HCT116 (cell line): ENCODE measurements at regions not wholly inside any gene's neighbourhood (a gene's known extent, or its start where the extent isn't known, plus 50 kb on each side); places are given as distances from the start of the nearest gene placed in this dataset.

ENCODE experiments used
- ATAC-seq: fragments of 200-7000 bp; cut with Tn5 transposase; 2 replicates; pipeline ENCODE4 v1.9.1; 2020; ENCODE audit warnings: mild to moderate bottlenecking, moderate library complexity
- BruUV-seq: library from RNA; stranded (reverse); fragments of 400-500 nt; replicated peaks from 2 replicates; lab custom pipeline; 2021; lab: Mats Ljungman, UMichigan
- CTCF ChIA-PET: fragments of 300-600 bp; sonication (Branson Sonifier 250); formaldehyde crosslinking; loops from one replicate; lab custom pipeline; 2021; ENCODE audit warnings: antibody characterized with exemption; lab: Charles Lee
- POLR2A ChIA-PET: fragments of 300-600, 350-600 bp; sonication (Branson Sonifier 250); formaldehyde crosslinking; loops from one replicate; lab custom pipeline; 2021; ENCODE audit warnings: antibody characterized with exemption; lab: Charles Lee
- RAD21 ChIA-PET, 2 experiments: fragments of 300-600 bp; sonication (Branson Sonifier 250); formaldehyde crosslinking; loops; one replicate each; lab custom pipeline; 2023; ENCODE audit warnings: low total read pairs in 2 of 2; ENCODE audit not compliant: uncharacterized antibody in 2 of 2, unreplicated experiment in 2 of 2, low non-redundant PET in 1 of 2; lab: Charles Lee
- DNase-seq: peaks from one replicate; pipeline ENCODE4 v3.0.0-alpha.2; 2010; ENCODE audit warnings: low read depth, low spot score
- H2AFZ ChIP-seq: fragments of 200-600 bp; shearing (Covaris generic), sonication (generic); 2 replicates; pipeline ENCODE4 v1.6.1; 2017; ENCODE audit warnings: low read depth, mixed run types, mixed read lengths, antibody characterized with exemption, low read length; ENCODE audit not compliant: poor library complexity, severe bottlenecking
- H3K27ac ChIP-seq: 2 replicates; pipeline ENCODE4 v1.5.1; 2012; ENCODE audit warnings: low read depth, low read length
- H3K27me3 ChIP-seq: fragments of 200-600 bp; sonication (generic); 2 replicates; pipeline ENCODE4 v1.6.1; 2016; ENCODE audit warnings: mixed run types, low read length, mixed read lengths; ENCODE audit not compliant: insufficient read depth
- H3K36me3 ChIP-seq, 2 experiments: fragments of 200-500 bp in 1 of 2; fragments of 200-600 bp in 1 of 2; sonication (Bioruptor generic) in 1 of 2; sonication (generic) in 1 of 2; 2 replicates each; pipeline versions ENCODE4 v1.5.1 to v1.6.1; 2014 to 2016; ENCODE audit warnings: low read length in 2 of 2, inconsistent platforms in 1 of 2, mixed read lengths in 1 of 2, mixed run types in 1 of 2; ENCODE audit not compliant: insufficient read depth in 2 of 2, control insufficient read depth in 1 of 2
- H3K4me1 ChIP-seq, 2 experiments: fragments of 200-600 bp in 1 of 2; sonication (generic) in 1 of 2; 2 replicates each; pipeline versions ENCODE4 v1.5.1 to v1.6.1; 2012 to 2017; ENCODE audit warnings: low read length in 2 of 2, inconsistent platforms in 1 of 2, mild to moderate bottlenecking in 1 of 2, mixed read lengths in 1 of 2, mixed run types in 1 of 2, moderate library complexity in 1 of 2; ENCODE audit not compliant: insufficient read depth in 2 of 2, control insufficient read depth in 1 of 2
- H3K4me2 ChIP-seq: fragments of 200-600 bp; sonication (generic); 2 replicates; pipeline ENCODE4 v1.6.1; 2017; ENCODE audit warnings: mixed run types, low read length, mixed read lengths
- H3K4me3 ChIP-seq, 2 experiments: fragments of 200-600 bp in 1 of 2; sonication (generic) in 1 of 2; replicated peaks in 1 of 2; 2 replicates each; pipeline ENCODE4 v1.5.1; 2011 to 2016; ENCODE audit warnings: low read length in 2 of 2, control low read depth in 1 of 2, low read depth in 1 of 2, mild to moderate bottlenecking in 1 of 2, mixed read lengths in 1 of 2, mixed run types in 1 of 2
- H3K79me2 ChIP-seq: fragments of 200-600 bp; sonication (generic); 2 replicates; pipeline ENCODE4 v1.6.1; 2017; ENCODE audit warnings: mild to moderate bottlenecking, mixed run types, low read length, moderate library complexity, mixed read lengths; ENCODE audit not compliant: insufficient read depth
- H3K9ac ChIP-seq: fragments of 200-600 bp; sonication (generic); 2 replicates; pipeline ENCODE4 v1.6.1; 2016; ENCODE audit warnings: low read length, mixed read lengths
- H3K9me2 ChIP-seq: fragments of 200-600 bp; sonication (generic), shearing (Covaris generic); 2 replicates; pipeline ENCODE4 v1.6.1; 2017; ENCODE audit warnings: mixed run types, mild to moderate bottlenecking, moderate library complexity; ENCODE audit not compliant: insufficient read depth
- H3K9me3 ChIP-seq, 2 experiments: fragments of 200-500 bp in 1 of 2; fragments of 200-600 bp in 1 of 2; sonication (Bioruptor generic) in 1 of 2; sonication (generic) in 1 of 2; 2 replicates each; pipeline ENCODE4 v1.6.1; 2014 to 2017; ENCODE audit warnings: low read length in 2 of 2, mixed read lengths in 2 of 2, inconsistent platforms in 1 of 2, low read depth in 1 of 2, mild to moderate bottlenecking in 1 of 2, mixed run types in 1 of 2, moderate library complexity in 1 of 2; ENCODE audit not compliant: control insufficient read depth in 1 of 2, insufficient read depth in 1 of 2
- H4K20me1 ChIP-seq: fragments of 200-600 bp; sonication (generic), shearing (Covaris generic); 2 replicates; pipeline ENCODE4 v1.6.1; 2017; ENCODE audit warnings: mixed run types, mild to moderate bottlenecking, moderate library complexity; ENCODE audit not compliant: insufficient read depth
- EGR1 ChIP-seq: IDR thresholded peaks from 2 replicates; pipeline ENCODE4 v1.6.1; 2012; ENCODE audit warnings: low read depth
- EZH2 ChIP-seq: fragments of 200-600 bp; sonication (generic); IDR thresholded peaks from 2 replicates; pipeline ENCODE4 v1.6.1; 2017; ENCODE audit warnings: antibody characterized with exemption, mixed run types
- EZH2phosphoT487 ChIP-seq: fragments of 200-600 bp; IDR thresholded peaks from 2 replicates; pipeline ENCODE4 v1.6.1; 2018; ENCODE audit warnings: antibody characterized with exemption, borderline replicate concordance
- FOSL1 ChIP-seq: IDR thresholded peaks from 2 replicates; pipeline ENCODE4 v1.6.1; 2012; ENCODE audit warnings: low read depth
- JUND ChIP-seq: IDR thresholded peaks from 2 replicates; pipeline ENCODE4 v1.6.1; 2012
- POLR2AphosphoS5 ChIP-seq: IDR thresholded peaks from 2 replicates; pipeline ENCODE4 v1.6.1; 2011; ENCODE audit warnings: mild to moderate bottlenecking, low read depth, low read length, moderate library complexity
- RAD21 ChIP-seq: IDR thresholded peaks from 2 replicates; pipeline ENCODE4 v1.6.1; 2012; ENCODE audit warnings: low read depth, mild to moderate bottlenecking
- SIN3A ChIP-seq: IDR thresholded peaks from 2 replicates; pipeline ENCODE4 v1.6.1; 2012; ENCODE audit warnings: low read depth
- SP1 ChIP-seq: IDR thresholded peaks from 2 replicates; pipeline ENCODE4 v1.6.1; 2012; ENCODE audit warnings: low read depth
- SRF ChIP-seq: IDR thresholded peaks from 2 replicates; pipeline ENCODE4 v1.6.1; 2012; ENCODE audit warnings: low read depth
- TCF7L2 ChIP-seq: IDR thresholded peaks from 2 replicates; pipeline ENCODE4 v1.7.0; 2011; ENCODE audit warnings: borderline replicate concordance, inconsistent platforms; ENCODE audit not compliant: insufficient read depth, insufficient read length; ENCODE audit errors: extremely low read depth
- ZFX ChIP-seq: fragments of 450-650 bp; IDR thresholded peaks from 2 replicates; pipeline ENCODE4 v1.6.1; 2017
- ZNF274 ChIP-seq: fragments of 200-500 bp; sonication (Bioruptor generic); IDR thresholded peaks from 2 replicates; pipeline ENCODE4 v1.6.1; 2014; ENCODE audit warnings: mild to moderate bottlenecking, low read depth, low read length, inconsistent platforms
- intact Hi-C: fragments of 100-400 bp; cut with micrococcal nuclease; formaldehyde crosslinking; loops from 2 replicates; pipeline ENCODE4 v1.10.0; 2022
- TF ChIP-seq, protein P1 (sequence below): IDR thresholded peaks from 2 replicates; pipeline ENCODE4 v1.6.1; 2012
- TF ChIP-seq, protein P2 (sequence below), 3 experiments: fragments of 200-600 bp in 1 of 3; sonication (generic) in 1 of 3; IDR thresholded peaks in 2 of 3; conservative IDR thresholded peaks in 1 of 3; 2 replicates each; pipeline ENCODE4 v1.5.1; 2012 to 2017; ENCODE audit warnings: low read depth in 2 of 3, low read length in 2 of 3, antibody characterized with exemption in 1 of 3, borderline replicate concordance in 1 of 3, control low read depth in 1 of 3, mild to moderate bottlenecking in 1 of 3, mixed read lengths in 1 of 3, mixed run types in 1 of 3, moderate library complexity in 1 of 3; ENCODE audit not compliant: insufficient read depth in 1 of 3
- TF ChIP-seq, protein P3 (sequence below): IDR thresholded peaks from 2 replicates; pipeline ENCODE4 v1.6.1; 2012; ENCODE audit warnings: low read depth

DNA sequence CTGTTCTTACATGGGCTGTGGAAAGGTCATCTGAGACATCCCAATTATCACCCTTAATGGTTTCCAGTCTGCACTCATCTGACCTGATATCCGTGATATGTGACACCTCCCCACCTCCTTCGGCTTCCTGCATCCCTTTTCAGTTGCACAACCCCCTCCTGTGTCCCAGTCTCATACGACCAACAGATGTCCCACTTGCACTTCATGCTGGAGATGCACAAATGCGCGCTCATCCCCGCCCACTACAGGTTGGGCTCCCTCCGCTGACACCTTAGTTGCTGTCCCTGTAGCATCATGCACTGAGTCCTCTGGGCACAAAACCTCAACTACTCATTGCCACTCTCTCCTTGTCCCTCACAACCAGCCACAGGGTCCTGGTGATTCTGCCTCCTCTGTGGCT is 94.4 kb downstream of the MIS18A start:
- Histone ChIP-seq H2AFZ (no peak overlapping the region), H3K9me3 (no peaks in the 10 kb centered on the region), H3K79me2 (no peaks in the 10 kb centered on the region), H3K9ac (no peak overlapping the region), H3K9me2 (no peaks in the 10 kb centered on the region), H3K36me3 (no peaks in the 10 kb centered on the region), H4K20me1 (no peaks in the 10 kb centered on the region), H3K4me3 (no peak overlapping the region), H3K27me3 (peaks cover 85% of the 10 kb centered on the region), H3K4me1 (no peaks in the 10 kb centered on the region), H3K4me2 (no peak overlapping the region), H3K27ac (no peak overlapping the region)
- ATAC-seq = peak; percentile 67
- TF ChIP-seq EGR1 = no peak
- TF ChIP-seq, protein P1, sequence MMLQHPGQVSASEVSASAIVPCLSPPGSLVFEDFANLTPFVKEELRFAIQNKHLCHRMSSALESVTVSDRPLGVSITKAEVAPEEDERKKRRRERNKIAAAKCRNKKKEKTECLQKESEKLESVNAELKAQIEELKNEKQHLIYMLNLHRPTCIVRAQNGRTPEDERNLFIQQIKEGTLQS = no peak
- TF ChIP-seq RAD21 = peak; percentile 10; the same call in 1 of the 2 replicates
- intact Hi-C loops = no loop called here
- ChIA-PET POLR2A (no interaction called here), RAD21 (no interaction called here), CTCF (no interaction called here)
- BruUV-seq = no TSS peak
- DNase-seq = no peak

DNA sequence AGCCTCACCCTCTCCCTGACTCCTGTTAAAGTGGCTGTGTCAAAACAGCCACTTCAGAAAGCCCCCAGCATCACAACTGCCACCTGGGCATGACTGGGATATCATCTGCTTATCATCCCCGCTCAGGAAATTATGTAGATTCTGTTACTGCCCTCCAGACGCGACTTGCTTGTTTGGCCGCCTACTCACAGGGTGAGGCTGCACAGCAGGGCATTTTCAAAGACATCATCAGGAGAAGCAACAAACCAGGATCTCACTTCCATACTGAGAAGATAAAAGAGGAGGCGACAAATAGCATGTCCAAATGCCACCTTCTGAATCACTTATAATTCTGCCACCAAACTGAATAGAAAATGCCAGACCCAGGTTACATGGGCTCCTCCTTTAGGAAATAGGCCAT is 94.8 kb downstream of the MIS18A start:
- no peaks in the 10 kb centered on the region for H4K20me1 ChIP-seq
- no peak for ATAC-seq
- H3K36me3 ChIP-seq = no peaks in the 10 kb centered on the region
- no peaks in the 10 kb centered on the region for H3K79me2 ChIP-seq
- H3K27ac ChIP-seq = no peak overlapping the region
- no peak overlapping the region for H3K4me3 ChIP-seq
- peaks cover 87% of the 10 kb centered on the region for H3K27me3 ChIP-seq
- RAD21 ChIA-PET = no interaction called here
- no peaks in the 10 kb centered on the region for H3K9me2 ChIP-seq
- no peak overlapping the region for H3K4me2 ChIP-seq
- H2AFZ ChIP-seq = no peak overlapping the region
- no peaks in the 10 kb centered on the region for H3K9me3 ChIP-seq
- DNase-seq = no peak
- CTCF ChIA-PET = no interaction called here
- no TSS peak for BruUV-seq
- no peak overlapping the region for H3K9ac ChIP-seq
- TF ChIP-seq, protein P2, sequence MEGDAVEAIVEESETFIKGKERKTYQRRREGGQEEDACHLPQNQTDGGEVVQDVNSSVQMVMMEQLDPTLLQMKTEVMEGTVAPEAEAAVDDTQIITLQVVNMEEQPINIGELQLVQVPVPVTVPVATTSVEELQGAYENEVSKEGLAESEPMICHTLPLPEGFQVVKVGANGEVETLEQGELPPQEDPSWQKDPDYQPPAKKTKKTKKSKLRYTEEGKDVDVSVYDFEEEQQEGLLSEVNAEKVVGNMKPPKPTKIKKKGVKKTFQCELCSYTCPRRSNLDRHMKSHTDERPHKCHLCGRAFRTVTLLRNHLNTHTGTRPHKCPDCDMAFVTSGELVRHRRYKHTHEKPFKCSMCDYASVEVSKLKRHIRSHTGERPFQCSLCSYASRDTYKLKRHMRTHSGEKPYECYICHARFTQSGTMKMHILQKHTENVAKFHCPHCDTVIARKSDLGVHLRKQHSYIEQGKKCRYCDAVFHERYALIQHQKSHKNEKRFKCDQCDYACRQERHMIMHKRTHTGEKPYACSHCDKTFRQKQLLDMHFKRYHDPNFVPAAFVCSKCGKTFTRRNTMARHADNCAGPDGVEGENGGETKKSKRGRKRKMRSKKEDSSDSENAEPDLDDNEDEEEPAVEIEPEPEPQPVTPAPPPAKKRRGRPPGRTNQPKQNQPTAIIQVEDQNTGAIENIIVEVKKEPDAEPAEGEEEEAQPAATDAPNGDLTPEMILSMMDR (IDR thresholded peaks at IDR 0.05 in 2 of 3, conservative IDR thresholded peaks at IDR 0.05 in 1 of 3; ENCODE audit: borderline replicate concordance in 1 of 3, insufficient read depth in 1 of 3, low read depth in 2 of 3, low read length in 2 of 3) = no peak
- TF ChIP-seq RAD21 (no peak), FOSL1 (no peak), SIN3A (no peak), ZFX (no peak), JUND (no peak), TCF7L2 (no peak), ZNF274 (no peak), POLR2AphosphoS5 (no peak), SRF (no peak), EGR1 (no peak), SP1 (no peak), EZH2phosphoT487 (no peak), EZH2 (no peak)
- TF ChIP-seq, protein P3, sequence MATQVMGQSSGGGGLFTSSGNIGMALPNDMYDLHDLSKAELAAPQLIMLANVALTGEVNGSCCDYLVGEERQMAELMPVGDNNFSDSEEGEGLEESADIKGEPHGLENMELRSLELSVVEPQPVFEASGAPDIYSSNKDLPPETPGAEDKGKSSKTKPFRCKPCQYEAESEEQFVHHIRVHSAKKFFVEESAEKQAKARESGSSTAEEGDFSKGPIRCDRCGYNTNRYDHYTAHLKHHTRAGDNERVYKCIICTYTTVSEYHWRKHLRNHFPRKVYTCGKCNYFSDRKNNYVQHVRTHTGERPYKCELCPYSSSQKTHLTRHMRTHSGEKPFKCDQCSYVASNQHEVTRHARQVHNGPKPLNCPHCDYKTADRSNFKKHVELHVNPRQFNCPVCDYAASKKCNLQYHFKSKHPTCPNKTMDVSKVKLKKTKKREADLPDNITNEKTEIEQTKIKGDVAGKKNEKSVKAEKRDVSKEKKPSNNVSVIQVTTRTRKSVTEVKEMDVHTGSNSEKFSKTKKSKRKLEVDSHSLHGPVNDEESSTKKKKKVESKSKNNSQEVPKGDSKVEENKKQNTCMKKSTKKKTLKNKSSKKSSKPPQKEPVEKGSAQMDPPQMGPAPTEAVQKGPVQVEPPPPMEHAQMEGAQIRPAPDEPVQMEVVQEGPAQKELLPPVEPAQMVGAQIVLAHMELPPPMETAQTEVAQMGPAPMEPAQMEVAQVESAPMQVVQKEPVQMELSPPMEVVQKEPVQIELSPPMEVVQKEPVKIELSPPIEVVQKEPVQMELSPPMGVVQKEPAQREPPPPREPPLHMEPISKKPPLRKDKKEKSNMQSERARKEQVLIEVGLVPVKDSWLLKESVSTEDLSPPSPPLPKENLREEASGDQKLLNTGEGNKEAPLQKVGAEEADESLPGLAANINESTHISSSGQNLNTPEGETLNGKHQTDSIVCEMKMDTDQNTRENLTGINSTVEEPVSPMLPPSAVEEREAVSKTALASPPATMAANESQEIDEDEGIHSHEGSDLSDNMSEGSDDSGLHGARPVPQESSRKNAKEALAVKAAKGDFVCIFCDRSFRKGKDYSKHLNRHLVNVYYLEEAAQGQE = no peak
- TF ChIP-seq, protein P1 = no peak
- POLR2A ChIA-PET = no interaction called here
- no peaks in the 10 kb centered on the region for H3K4me1 ChIP-seq
- intact Hi-C loops = no loop called here
